HUDEP-2 (cell line): ENCODE measurements at regions not wholly inside any gene's neighbourhood (a gene's known extent, or its start where the extent isn't known, plus 50 kb on each side); places are given as distances from the start of the nearest gene placed in this dataset.
A peak's percentile ranks its signal among the peaks of the same experiment; 100 is the strongest.

Experiments used
- DNase-seq, 76 experiments: peaks; one replicate each; lab custom pipeline; 2025; ENCODE audit not compliant: unreplicated experiment in 76 of 76; lab: John Stamatoyannopoulos, UW

DNA sequence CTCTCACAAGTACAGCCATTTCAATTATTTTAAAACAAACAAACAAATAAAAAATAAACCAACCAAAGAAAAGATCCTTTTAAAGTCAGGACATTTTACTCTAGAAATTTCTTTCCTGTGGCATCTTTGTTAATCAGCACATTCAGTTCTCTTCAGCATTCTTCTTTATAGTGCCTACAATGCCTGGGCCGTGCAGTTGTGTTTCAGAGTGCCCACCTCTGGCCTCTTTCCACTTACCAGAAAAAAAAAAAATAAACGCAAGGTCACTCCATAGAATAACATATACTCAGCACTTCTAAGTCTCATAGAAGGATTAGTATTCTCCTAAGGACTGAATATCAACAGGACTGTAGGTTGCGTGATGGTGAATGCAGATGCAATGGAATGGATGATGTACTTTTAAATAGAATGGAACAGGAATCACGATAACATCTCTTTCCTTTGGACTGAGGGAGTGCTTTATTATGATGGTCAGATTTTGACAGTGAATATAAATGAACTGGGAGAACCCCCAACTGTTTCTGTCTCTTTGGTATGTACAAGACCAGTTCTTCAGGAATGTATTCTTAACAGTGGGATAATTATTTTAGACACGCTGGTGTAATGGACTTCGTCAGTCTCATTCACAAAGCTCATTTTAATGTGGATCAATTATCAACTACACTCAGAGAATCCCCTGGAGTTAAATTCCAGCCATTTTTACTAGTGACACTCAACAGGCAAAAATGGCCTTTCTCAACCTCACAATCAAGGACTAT, 125.0 kb upstream of the NBEA start:
- DNase-seq = no peak

DNA sequence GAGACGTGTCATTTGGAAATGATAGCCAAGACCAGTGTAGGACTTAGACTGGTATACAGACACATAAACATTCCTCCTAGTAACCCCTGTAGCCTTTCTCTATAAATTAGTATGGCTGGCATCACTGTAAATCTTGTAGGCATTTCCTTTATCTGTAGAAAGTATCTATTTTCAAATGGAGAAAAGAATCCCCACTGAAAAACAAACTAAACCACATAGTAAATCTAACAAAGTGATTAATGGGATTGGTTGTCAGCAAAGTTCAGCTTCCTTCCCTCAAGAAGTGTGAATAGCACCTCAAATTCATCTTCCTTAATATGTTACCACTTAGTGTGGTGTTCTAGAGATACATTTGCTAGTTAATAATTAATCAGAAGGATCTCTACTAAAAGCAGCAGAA, 119.4 kb upstream of the NBEA start:
- DNase-seq = no peak

DNA sequence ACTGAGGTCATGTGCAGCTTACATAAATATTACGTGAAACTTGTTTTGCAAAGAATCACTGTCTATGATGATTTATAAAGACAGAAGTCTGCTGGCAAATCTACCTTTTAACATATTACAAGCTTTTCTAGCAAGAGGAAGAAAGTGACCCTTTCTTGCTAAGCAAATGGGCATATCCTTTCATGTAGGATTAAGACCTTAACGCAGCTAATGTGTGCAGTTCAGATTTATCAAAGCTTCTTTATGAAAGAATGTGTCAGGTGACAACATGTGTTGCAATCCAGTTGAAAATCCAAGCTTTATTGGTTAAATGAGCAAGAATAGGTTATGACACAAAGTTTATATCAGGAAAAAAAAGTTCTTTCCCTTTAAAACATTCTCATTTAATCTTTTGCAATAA, 115.6 kb upstream of the NBEA start:
- no peak for DNase-seq

DNA sequence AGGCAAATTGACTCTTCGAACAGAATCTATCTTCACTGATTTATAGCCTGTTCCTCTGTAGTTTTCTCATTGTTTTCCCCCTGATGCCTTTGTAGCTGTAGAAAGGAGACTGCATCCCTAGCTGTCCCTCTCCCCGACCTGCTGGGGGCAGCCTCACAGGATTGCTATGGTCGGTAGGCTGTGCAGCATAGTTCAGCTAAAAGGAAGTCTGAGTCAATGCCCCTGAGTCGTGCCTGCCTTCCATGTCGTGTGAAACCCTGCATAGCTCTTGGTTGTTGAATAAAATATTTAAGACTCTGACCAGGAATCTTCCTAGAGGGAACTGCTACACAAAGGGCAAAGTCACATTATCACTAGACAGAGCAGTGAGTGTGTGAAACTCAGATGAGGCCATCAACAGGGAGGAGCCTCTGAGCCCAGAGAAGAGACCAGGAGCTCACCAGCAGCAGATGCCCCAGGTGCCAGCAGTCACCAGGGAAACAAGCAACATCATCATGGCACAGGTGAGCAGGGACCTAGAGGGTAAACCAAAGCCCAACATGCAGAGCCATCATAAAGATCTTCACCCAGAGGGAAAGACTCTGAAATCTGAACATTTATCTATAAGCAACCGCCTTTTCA, 108.4 kb upstream of the NBEA start:
- no peak for DNase-seq

DNA sequence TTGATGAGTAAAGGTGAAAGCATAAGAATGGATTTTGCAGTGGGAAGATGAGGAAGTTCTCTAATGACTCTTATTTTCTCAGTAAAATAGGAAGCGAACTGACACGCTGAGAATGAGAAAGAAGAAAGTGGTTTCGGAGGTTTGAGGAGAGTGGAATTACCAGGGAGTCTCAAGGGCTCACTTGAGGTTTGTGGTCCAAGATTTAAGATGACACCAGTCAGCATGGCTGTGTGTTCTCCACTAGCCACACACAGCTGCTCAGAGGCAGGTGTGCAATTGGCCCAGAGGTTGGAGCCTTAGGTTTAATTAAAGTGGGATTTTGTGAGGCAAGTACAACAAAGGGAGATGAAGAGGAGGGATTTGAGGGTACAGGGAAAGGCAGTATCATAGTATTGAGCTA, 99.6 kb upstream of the NBEA start:
- DNase-seq = no peak

DNA sequence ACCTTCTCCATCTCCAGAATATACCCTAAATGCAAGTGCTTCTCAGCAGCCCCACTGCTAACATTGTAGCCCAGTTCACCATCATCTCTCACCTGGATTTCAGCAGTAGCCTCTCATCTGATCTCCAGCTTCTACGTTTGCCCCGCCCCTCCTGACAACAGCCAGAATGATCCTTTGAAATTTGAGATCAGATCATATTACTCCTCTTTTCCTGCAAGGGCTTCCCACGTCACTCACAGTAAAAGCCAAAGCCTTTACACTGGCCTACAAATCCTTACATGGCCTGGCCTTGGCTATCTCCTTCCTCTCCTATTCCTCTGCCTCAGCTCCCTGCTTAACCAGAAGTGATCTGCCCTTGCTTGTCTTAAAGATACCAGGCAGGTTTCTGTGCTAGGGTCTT, 94.3 kb upstream of the NBEA start:
- no peak for DNase-seq

DNA sequence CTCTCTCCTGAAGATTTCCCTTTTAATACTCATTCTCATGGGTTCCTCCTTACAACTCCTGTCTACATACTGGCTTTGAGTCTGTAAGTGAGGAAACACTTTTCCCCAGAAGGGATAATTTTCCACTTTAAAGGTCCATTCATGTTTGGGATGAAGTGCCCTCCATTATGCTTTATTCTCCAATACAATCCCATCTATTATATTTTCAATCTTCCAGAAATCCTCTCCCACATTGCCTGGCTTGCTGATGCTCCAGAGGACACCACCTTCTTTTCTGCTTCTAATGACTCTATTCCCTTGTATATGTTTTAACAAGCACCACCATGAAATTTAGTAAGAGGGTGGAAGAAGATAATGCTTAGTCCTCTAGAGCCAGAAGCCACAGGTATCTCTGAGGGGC, 92.7 kb upstream of the NBEA start:
- DNase-seq = no peak

DNA sequence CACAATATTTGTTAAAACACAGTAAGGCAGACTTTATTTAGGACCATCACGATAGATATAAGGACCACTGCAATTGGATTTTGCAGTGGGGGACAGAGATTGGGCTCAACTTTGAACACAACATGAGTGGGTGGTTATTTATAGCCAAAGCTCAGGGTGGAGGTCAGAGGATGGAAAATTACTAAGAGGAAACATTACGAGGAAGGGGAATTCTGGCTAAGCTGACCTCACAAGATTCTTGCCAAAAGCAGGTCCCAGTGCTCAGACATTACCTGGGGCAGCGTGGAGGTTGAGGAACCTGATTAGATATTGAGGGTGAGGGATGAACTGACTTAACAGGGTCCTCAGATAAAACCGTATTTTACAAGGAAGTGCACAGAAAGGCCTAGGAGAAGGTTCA, 88.9 kb upstream of the NBEA start:
- no peak for DNase-seq

DNA sequence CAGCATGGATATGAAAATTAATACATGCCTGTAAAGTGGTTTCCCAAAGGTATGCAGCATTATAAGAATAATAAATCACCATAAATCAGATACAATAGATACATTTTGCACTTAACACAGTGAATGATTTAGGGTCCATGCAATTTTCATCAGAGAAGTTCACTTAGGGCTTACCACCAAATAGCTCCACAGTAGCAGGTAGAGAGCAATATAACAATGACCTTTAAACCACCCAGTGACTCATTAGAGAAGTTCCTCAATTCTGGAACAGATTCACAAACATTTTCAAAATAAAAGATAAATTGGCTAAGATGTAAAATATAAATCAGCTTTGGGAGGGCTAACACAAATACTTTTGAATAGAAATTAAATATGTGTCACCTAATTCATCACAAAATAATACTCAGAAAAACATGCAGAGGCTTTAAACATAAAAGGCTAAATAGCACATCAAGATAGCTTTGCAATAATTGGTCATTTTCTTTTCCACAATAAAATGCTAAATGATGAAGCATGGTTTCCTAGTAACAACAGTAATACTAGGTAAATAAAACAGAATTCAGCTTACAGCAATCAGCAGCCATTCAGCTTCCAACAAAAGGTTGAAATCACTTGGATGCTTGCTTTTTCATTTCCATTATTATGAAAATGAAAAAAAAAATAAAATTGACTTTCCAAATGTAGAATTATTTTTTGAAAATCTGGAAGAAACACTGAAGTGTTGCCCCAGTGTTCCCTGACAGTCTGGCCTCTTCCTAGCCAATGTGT, 84.3 kb upstream of the NBEA start:
- DNase-seq = no peak

DNA sequence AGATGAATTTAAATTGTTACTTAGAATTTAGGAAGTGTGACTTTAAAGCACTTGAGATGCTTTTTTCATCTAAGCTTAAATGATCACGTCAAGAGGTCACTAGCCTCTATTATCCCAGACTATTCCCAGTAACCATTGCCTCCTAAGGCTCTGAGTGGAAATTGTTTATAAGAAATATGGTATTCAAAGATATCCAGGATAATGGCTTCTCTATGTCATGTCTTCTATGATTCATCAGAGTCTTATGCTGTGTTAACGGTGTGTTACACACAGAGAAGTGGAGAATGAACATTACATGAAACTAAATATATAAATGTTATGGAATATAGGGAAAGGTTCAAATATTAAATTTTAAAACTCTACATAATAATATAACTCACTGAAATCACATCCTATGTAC, 79.8 kb upstream of the NBEA start:
- DNase-seq = no peak

DNA sequence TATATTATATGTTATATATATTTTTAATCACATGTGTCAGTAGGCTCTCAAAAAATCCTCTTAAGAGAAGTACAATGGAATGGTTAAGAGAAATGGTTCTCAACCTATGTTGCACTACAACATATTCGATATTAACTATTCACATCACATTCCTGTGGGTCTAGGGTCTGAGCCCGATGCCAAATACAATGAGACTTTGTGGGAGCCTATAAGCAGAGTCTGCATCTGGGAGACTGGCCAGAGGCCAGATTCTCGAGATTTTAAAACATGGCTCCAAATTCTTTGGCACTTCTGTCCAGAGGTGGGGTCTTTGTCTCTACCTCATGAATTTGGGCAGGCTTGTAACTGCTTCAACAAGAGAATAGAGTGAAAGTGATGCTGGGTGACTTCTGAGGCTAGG, 79.4 kb upstream of the NBEA start:
- no peak for DNase-seq

DNA sequence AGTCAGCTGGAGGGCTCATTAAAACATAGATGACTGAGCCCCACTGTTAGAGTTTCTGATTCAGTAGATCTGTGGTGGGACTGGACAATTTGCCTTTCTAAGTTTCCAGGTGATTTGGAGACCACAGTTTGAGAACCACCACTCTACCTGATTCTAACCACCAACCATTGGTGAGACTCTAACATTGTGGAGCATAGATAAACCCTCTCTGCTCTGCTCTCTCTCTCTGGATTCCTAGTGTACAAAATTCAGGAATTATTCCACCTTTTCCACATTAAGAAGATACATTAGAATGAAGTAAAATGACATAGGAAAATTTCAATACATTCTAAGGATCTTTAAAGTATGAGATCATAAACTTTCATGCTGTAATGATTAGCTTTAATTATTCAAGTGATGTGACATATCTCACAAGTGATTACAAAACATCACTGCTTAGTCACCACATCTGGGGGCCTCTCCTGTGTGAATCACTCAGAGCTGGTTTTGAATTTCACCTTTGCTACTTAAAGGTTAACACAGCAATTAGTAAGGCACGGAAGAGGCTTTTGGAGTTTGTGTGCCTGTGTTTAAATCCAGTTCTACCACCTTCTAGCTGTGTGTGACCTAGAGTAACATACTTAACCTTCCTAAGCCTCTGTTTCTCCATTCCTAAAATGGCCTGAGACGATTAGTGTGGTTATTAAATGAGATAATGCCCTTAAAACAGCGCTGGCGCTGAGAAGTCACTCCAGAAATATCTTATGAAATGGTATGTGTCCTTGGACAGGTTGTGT, 78.5 kb upstream of the NBEA start:
- no peak for DNase-seq

DNA sequence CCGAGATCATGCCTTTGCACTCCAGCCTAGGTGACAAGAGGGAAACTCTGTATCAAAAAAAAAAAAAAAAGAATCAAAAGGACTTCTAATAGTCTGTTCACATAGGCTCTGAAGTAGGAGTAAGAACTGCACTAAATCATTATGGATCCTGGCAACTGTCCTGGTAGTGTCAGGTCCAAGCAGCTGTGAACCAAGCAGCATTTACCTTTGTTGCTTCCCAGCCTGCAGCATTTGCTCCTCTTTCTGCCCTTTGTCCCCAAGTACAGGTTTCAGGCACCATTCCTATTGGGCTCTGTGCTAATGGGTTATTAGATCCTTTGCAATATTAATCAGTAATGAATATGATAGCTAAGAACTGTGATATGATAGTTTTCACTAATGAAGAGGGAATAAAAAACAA, 77.4 kb upstream of the NBEA start:
- no peak for DNase-seq

DNA sequence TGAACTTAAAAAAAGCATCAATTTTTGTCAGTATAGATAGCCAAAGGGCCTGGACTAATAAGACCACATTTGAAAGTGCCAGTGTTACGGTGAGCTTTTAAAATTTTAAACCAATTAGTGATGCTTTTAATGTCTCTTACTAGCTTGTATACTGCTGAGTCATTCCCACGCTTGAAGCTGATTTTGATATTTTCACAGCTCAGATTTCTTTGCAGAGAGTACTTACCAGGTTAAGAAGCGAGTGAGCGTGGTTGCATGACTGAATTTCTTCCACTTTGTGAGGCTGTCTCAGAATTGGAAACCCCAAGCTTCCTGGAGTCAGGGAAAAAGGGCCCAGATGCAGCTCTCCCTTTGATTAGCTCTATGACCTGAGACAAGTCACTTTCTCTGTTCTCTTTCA, 74.5 kb upstream of the NBEA start:
- DNase-seq = no peak

DNA sequence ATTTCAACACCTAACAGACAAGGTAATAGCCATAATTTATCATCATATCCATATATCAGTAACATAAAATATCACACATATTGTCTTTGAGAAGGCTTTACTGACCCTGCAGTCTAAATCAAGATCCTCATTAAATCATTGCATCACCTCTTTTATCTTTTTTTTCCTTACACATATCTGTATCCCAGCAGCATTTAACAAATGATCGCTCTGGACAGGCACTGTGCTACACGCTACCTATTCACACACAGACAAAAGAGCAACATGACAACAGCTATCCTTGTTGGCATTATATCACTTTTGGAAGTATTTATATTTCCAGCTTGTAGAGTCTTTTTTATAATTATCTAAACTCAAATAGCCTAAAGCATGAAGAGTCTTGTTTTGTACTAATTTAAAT, 73.3 kb upstream of the NBEA start:
- no peak for DNase-seq

DNA sequence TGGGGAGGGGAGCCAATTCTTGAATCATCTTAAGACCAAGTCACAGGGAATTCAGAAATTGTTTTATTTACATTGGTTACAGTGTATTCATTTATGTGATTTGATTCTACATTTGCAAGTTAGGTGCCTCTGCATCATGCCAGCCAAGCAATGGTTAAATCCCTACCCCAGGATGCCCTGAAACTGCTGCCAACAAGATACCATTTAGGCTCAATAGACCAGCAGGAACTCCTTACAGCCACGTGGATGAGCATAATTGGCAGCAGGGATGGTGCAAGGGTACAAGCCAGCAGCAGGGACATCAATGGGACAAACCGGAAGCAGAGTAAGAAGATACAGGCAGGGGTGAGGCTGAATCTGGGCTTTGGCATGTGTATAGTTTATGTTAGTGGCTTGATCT, 72.4 kb upstream of the NBEA start:
- DNase-seq = no peak

DNA sequence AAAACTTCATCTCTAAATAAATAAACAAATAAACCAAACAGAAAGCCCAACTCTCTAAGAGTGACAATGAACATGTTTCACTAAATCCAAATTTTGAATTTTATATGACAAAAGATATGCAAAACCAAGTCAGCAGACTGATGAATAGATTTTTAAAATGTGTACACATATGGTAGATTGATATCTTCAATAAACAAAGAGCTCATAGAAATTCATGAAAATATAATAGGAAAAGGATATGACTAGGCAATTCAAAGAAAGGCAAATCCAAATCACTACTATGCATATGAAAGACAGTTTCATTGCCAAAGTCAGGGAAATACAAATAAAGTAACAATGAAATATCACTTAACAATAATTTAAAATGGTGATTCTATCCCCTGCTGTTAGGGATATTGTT, 63.7 kb upstream of the NBEA start:
- no peak for DNase-seq

DNA sequence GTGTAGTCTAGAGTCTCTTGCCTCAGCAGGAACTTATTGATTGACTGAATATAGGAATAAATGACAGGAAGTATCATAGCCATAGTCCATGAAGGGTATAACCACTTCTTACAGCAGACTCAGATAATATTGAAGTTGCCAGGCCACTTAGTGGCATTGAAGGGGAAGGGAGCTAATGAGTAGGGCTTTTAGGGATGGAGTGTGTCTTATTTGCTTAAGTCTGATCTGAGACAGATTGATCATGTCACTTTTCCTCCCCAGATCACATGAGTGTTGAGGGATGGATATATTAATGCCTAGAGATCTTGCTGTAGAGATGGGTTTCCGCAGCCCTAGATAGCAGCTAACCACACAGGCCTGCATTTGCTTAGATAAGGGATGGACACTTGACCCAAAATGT, 62.2 kb upstream of the NBEA start:
- peak in 1 of 76 experiments; percentile 0 for DNase-seq

DNA sequence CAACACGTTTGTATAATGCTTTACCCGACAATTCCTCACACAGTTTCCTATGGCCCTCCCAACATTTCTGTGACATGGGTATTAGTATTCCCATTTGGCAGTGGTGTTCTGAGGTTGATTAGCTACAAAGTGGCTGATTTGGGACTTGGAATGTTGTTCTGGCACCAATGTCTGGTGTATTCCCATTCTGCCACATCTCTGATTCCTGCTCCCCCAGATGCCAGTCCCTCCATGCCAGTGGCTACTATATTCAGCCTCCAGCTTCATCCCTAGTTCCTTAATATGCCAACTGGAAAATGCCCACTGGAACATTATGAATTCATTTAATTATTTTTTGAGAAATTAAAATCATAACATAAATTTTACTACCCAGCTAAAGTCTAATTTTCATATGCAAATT, 60.6 kb upstream of the NBEA start:
- no peak for DNase-seq

DNA sequence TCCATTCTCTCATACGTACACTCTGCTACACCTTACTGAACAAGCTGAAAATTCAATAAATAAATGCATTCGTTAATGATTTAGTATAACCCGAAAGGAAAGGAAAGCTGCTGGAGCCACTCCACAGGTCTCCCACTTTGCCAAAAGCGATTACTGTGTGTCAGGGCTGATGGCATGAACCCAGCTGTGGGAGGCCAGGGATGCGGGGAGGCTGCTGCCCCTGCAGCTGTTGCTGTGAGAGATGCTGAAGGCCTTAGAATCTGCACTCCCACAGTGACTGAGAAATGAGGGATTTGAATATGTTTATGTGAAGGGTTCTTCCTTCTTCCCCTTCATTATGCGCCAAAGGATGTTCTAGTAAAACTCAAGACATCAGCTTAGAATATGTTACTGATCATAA, 58.7 kb upstream of the NBEA start:
- no peak for DNase-seq

DNA sequence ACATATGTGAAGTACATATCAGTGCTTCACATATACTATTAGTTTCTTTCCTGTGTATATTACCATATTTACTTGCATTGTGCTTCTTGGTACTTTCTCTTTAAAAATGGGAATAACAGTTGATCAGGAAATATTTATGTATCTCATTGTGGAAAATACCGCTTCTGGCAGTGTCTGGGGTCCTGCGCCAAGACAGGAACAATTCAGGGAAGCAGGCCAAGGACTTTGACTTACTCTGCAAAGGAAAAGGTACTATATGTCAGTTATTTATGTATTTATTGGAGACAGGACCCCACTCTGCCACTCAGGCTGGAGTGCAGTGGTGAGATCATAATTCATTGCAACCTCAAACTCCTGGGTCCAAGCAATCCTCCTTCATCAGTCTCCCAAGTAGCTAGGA, 57.7 kb upstream of the NBEA start:
- DNase-seq = no peak
